PFSK-1 (cell line): ENCODE measurements at regions not wholly inside any gene's neighbourhood (a gene's known extent, or its start where the extent isn't known, plus 50 kb on each side); places are given as distances from the start of the nearest gene placed in this dataset.

ENCODE experiments used
- POLR2AphosphoS5 ChIP-seq: IDR thresholded peaks from 2 replicates; pipeline ENCODE4 v1.6.1; 2012; ENCODE audit warnings: low read depth, mild to moderate bottlenecking, control low read depth, low read length, moderate library complexity
- REST ChIP-seq, 2 experiments: IDR thresholded peaks; 2 replicates each; pipeline versions ENCODE4 v1.6.1 to v1.8.0; 2011 to 2012; ENCODE audit warnings: low read depth in 2 of 2, low read length in 2 of 2, control low read depth in 1 of 2, inconsistent platforms in 1 of 2, mild to moderate bottlenecking in 1 of 2, moderate library complexity in 1 of 2; ENCODE audit not compliant: insufficient read depth in 1 of 2
- TAF1 ChIP-seq: IDR thresholded peaks from 2 replicates; pipeline ENCODE4 v1.6.1; 2012; ENCODE audit warnings: low read length, control low read depth, borderline replicate concordance; ENCODE audit not compliant: insufficient read depth

GRCh38 chr10:111545861-111546605 lies 469.2 kb downstream of the ADRA2A start:
- TF ChIP-seq REST (IDR thresholded peaks at IDR 0.05; ENCODE audit: insufficient read depth in 1 of 2, low read depth in 2 of 2, low read length in 2 of 2): no peak
- no peak for TF ChIP-seq POLR2AphosphoS5
- no peak for TF ChIP-seq TAF1
